Effector CD8-positive, alpha-beta T cell (primary cell): ENCODE measurements at regions not wholly inside any gene's neighbourhood (a gene's known extent, or its start where the extent isn't known, plus 50 kb on each side); places are given as distances from the start of the nearest gene placed in this dataset.
"Not testable (repeated sequence)": the region's sequence is repeated elsewhere in the genome, so short reads cannot be mapped to it uniquely, and the experiment has no call there.

Experiments
- DNase-seq: peaks from one replicate; lab custom pipeline; 2025; lab: John Stamatoyannopoulos, UW

DNA sequence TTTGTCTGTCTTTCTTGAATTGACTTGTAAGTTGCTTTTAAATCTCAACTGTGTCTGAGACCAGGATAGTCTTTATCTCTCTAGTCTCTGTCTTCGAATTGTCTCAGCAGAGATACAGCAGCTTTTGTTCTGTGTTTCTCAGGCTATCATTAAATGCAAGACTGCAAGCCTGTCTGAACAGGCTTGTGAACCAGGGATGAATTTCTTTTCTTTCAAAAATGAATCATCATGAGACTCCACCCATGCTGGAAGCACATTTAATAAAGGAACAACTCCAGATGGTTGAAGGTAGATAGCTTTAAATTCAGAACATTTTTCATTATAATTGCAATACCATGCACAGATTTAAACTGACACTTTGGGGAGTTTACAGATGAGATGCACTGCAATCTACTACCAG is 155.9 kb downstream of the SEC23IP start:
- DNase-seq = no peak

DNA sequence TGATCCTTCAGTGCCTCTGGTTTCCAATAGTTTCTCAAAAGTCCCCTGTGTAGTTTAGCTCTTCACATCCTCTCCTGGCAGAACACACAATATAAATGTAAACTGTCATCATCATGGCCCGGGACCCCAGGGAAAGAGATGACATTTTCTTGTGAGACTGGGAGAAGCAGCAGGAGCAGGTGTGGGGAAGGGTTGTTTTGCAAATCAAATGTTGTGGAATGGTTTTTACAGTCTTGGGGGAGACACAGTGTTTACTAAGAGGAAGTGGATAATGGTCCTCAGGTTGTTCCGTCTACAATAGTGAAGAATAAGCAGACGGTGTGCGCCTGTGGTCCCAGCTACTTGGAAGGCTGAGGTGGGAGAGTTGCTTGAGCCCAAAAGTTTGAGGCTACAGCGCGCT is 159.1 kb downstream of the SEC23IP start:
- no peak for DNase-seq

DNA sequence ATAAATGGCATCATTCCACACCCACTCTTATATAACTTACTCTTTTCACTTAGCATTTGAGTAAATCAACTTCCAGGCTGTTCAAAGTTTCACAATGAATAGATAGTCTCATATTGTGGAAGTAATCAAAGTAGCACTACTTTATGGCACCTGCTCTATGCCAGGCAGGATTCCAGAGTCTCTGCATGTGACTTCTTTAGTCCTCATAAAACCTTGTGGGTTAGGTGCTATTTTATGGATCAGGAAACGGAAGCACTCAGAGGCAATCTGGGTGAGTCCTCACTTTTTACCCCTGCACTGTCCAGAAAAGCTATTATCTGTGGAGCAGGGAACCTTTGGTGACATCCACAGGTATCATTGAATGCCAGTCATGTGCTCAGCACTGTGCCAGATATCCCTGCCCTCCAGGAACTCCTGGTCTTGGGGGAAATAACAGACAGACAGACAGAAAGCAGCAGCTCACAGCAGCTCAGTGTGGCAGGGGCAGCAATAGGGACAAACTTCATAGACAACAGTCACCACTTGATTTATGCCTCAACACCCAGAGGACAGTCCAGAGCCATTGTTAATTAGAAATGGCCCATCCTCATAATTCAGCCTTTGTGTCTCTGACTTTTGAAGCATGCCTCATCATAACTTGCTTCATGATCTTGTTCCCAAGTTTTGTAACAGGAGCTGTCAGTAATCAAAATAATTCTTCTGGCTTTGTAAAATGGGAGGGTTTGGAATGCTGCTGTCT is 160.6 kb downstream of the SEC23IP start:
- no peak for DNase-seq

- not testable (repeated sequence) for DNase-seq
Observed at GRCh38 chr10:120059790-120060189, 167.3 kb downstream of the SEC23IP start.

DNA sequence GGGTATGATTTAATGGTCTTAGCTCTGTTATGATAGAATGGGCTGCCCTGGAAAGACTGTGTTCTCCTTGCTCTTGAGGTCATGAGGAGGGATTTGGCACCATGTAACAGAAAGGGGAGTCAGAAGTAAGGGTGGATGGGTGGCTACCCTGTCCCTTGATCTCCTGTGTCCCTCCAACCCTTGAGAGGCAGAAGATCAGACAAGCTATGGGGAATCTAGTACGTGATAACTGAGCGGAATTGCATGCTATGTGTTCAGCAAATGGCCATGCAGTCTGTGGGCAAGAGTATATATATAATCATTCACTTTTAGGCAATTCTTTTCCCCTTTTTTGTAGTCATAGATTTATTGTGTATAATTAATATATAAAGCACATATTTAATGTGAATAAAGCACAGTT is 174.9 kb downstream of the SEC23IP start:
- DNase-seq = no peak

GRCh38 chr10:120069700-120070099 is 177.2 kb downstream of the SEC23IP start:
- no peak for DNase-seq

DNA sequence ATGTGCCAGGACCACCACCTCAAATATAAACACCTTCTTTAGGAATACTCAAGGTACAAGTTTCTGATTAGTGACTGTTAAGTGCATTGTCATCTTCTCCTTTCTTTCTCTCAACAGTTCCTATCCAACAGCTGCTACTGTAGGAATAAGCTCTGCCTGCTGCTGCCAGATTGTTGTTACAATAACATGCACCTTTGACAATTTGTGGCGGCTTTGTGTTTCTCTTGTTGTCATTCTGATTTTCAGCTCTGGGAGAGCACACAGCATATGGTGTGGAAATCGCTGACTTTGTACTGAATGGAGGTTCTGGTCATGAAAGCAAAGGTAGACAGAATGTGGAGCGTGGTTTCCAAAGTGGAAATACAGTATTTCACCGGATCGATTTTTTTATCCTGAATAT is 182.8 kb downstream of the SEC23IP start:
- DNase-seq = no peak

- DNase-seq = no peak
Observed at GRCh38 chr10:120076996-120077706, 184.6 kb downstream of the SEC23IP start.

DNA sequence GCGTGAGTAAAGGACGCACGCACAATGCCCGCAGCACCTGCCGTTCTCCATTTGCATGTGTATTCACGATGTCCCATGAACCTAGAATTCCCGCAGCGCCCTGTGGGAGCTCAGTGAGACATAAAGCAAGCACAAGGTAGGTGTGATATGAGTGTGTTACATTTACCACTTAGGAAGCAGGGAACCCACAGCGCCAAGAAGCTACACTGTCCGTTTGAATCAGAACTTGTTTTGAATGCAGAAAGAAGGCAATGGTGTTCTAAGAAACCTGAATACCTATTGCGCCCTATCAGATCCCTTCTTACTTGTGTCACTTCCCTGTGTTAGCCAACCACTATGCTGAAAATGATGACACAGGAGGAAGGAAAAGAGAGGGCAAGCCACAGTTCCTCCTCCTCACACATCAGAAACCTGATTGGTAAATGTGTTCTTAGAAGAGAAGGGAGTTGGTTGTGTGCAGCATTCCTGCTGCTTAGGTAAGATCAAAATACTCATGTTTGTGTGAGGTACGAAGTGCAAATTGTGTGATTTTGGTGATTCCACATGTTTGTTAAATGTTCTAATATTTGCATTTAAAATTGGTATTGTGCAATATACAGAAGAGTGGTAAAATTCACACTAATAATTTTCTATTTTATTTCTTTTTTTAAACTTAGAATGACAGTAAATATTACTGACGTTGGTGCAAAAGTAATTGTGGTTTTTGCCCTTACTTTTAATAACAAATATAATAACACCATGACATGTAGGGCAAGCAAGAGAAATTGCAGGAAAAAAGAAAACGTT is 185.4 kb downstream of the SEC23IP start:
- DNase-seq = no peak

GRCh38 chr10:120085096-120085796 is 192.7 kb downstream of the SEC23IP start:
- no peak for DNase-seq

DNA sequence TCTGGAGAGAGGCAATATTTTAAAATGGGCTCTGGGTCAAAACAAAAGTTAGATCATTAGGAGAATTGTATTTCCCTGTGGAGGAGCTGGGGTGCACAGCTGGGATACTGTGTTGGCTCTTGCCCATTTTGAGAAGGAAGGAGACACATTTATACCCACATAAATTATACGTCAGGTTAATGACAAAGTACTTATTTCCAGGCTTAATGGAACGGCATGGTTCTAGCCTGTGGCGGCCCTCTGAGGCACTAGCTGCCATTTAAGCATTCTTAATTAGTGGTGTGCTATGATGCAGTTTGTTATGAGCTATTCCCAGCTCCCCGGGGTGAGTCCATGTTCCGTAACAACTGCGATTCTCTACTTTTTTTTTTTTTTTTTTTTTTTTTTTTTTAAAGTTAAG is 193.5 kb downstream of the SEC23IP start:
- no peak for DNase-seq

- no peak for DNase-seq
Observed at GRCh38 chr10:120087109-120087508, 194.6 kb downstream of the SEC23IP start.

DNA sequence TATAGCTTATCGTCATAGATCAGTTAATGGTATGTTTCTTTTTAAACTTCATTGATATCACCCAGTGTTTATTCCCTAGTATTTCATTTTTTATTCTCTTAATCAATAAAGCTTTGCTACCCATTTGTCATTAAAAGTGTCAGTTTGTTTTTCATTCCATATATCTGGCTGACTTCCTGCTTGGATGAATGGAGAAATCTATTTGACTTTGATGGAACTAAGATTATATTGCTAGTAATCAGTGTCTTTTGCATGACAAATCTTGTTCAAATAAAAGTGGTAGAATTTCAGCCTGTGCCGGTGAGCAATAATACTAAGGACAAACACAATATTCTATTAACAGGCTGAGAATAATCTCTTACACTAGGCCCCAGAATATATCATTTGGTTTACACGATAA is 203.3 kb downstream of the SEC23IP start:
- DNase-seq = no peak

DNA sequence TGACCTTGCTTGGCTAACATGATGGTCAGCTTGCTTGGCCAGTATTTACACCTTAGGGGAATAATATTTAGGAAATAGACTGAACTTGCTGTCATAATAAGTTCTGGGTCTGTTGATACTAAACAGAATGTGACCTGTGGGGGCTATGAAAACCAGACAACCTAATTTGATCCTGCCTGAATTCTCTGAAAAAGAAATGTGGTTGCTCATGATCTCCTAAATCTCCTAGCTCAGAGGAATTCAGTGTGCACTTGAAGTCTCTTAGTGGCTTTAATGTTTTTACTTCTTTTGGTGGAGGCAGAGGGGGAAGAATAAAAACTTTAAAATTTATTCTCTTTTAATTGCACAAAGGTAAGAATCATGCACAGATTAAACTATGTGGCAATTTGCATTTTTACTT is 205.2 kb downstream of the SEC23IP start:
- no peak for DNase-seq

DNA sequence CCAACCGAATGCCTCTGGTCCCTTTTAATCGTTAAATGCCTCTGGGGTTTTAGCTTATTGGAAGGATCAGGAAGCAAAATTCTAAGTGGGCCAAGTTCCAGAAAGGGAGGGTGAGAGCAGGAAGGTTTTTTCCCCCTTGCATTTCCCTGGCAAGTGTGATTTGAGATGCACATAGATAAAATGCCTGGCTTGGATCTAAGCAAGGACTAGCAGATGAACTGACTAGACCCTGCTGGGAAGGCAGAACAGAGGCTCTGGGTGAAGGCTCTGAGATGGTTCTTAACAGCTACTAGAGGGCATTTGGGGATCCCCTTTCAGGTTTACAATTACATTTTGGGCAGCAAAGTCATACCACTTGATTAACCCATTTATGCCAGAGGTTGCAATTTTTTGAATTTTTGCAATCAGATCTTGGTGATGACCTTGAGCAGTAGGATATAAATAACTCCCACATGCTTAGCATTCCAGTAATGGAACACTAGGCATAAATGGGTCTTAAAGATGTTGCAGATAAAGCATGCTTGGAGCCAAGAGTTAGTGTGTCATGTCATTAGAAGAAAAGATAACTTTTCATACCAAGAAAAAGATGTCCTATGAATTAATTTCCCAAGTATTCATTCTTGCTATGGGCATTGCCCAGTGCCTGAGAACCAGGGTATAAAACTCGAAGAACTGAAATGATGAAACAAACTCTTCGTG is 205.9 kb downstream of the SEC23IP start:
- no peak for DNase-seq

- no peak for DNase-seq
Observed at GRCh38 chr10:120103738-120104560, 211.4 kb downstream of the SEC23IP start.

GRCh38 chr10:120105001-120105400 is 212.5 kb downstream of the SEC23IP start:
- DNase-seq = no peak

DNA sequence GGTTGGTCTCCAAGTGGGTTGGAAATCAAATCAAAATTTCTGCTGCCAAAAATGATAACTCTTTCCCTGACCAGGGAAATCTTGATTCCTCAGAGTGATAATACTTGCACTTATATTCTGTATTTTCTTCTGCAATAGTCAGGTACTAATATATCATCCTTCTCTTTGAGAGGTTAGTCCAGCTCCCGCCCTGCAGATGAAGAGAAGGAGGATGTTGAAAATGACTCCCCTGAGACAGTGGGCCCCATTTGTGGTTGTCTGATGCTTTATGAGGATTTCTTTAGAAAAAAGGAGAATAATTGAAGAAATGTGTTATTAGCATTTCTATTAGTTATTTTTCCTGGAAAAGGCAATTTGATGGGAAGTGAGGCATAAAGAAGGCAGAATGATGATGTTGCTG is 213.0 kb downstream of the SEC23IP start:
- no peak for DNase-seq

GRCh38 chr10:120108916-120109315 is 216.4 kb downstream of the SEC23IP start:
- DNase-seq = no peak

- DNase-seq = not testable (repeated sequence)
Observed at GRCh38 chr10:120109725-120110124, 217.2 kb downstream of the SEC23IP start.

GRCh38 chr10:120110196-120110595 is 217.7 kb downstream of the SEC23IP start:
- DNase-seq = no peak
